ENCODE measurements at regions not wholly inside any gene's neighbourhood (a gene's known extent, or its start where the extent isn't known, plus 50 kb on each side); places are given as distances from the start of the nearest gene placed in this dataset.

- no peaks in the 10 kb centered on the region for H3K27me3 ChIP-seq (ENCODE audit: control insufficient read depth in 1 of 2, insufficient read depth in 2 of 2, low read length in 2 of 2)
- intact Hi-C loops (cut with micrococcal nuclease; ENCODE audit: unreplicated experiment): no loop called here
- in situ Hi-C loops (cut with HindIII; ENCODE audit: extremely low pct_ligation_motif_present, low pct_unique_long_range_greater_than_20kb): no loop called here
- FAIRE-seq (no peak), DNase-seq (ENCODE audit: low spot score) (no peak), ATAC-seq (no peak)
- H3K9ac ChIP-seq (ENCODE audit: insufficient read depth, low read depth, low read length): no peak overlapping the region
- 29% methylated on average over 4 of the region's 4 CpGs for WGBS (ENCODE audit: low lambda C conversion rate)
- H3K4me3 ChIP-seq (replicated peaks in 1 of 3; ENCODE audit: insufficient read depth in 1 of 3, low read depth in 2 of 3, low read length in 3 of 3): no peak overlapping the region
- POLR2A ChIA-PET: no interaction called here
- no peaks in the 10 kb centered on the region for H3K36me3 ChIP-seq (replicated peaks in 1 of 2; ENCODE audit: control insufficient read depth in 1 of 2, insufficient read depth in 2 of 2, low read length in 2 of 2)
- H2AFZ ChIP-seq (ENCODE audit: low read length): no peak overlapping the region
- H3K4me2 ChIP-seq (ENCODE audit: low read depth, low read length): no peak overlapping the region
- no peak for TF ChIP-seq ZNF709 (CRISPR knock-in tag; IDR thresholded peaks at IDR 0.05)
- H3K9me3 ChIP-seq (ENCODE audit: low read length): no peaks in the 10 kb centered on the region
- no peaks in the 10 kb centered on the region for H4K20me1 ChIP-seq (ENCODE audit: insufficient read depth, low read length)
- no peak overlapping the region for H3K27ac ChIP-seq (ENCODE audit: extremely low read length, insufficient read depth, low read length)
- no peaks in the 10 kb centered on the region for H3K4me1 ChIP-seq (ENCODE audit: insufficient read depth, low read length)
- no TSS peak for BruUV-seq (replicated peaks)
- H3K79me2 ChIP-seq (ENCODE audit: insufficient read depth, low read length): no peaks in the 10 kb centered on the region
- CTCF ChIA-PET (ENCODE audit: low intra/inter-chr PET ratio, low total read pairs): no interaction called here
These were observed 317.6 kb upstream of the KLF4 start for GRCh38 chr9:107807183-107807582.

DNA sequence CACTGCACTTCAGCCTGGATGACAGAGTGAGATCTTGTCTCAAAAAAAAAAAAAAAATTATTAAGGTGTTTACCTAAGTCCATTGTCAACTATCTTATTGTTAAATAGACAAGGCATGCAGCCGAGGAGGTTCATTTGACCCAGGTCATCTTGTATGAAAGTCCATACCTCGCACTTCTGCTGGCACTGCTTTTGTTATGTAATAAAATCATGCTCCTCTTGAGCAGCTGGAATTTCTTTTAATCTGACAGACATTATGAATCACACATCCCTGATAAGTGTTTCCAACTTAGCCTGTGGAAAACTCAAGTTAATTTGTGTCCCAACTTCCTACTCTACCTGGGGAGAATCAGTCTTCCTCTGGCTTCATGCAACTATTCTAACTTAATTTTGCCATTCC, 315.6 kb upstream of the KLF4 start:
- Histone ChIP-seq H3K4me2 (ENCODE audit: low read depth, low read length) (no peak overlapping the region), H3K9ac (ENCODE audit: insufficient read depth, low read depth, low read length) (no peak overlapping the region), H3K9me3 (ENCODE audit: low read length) (no peaks in the 10 kb centered on the region), H3K79me2 (ENCODE audit: insufficient read depth, low read length) (no peaks in the 10 kb centered on the region), H4K20me1 (ENCODE audit: insufficient read depth, low read length) (no peaks in the 10 kb centered on the region), H3K27me3 (ENCODE audit: control insufficient read depth in 1 of 2, insufficient read depth in 2 of 2, low read length in 2 of 2) (no peaks in the 10 kb centered on the region), H3K27ac (ENCODE audit: extremely low read length, insufficient read depth, low read length) (no peak overlapping the region), H3K4me1 (ENCODE audit: insufficient read depth, low read length) (no peaks in the 10 kb centered on the region), H2AFZ (ENCODE audit: low read length) (no peak overlapping the region), H3K36me3 (replicated peaks in 1 of 2; ENCODE audit: control insufficient read depth in 1 of 2, insufficient read depth in 2 of 2, low read length in 2 of 2) (no peaks in the 10 kb centered on the region), H3K4me3 (replicated peaks in 1 of 3; ENCODE audit: insufficient read depth in 1 of 3, low read depth in 2 of 3, low read length in 3 of 3) (no peak overlapping the region)
- 3% methylated on average over 2 of the region's 2 CpGs for WGBS (ENCODE audit: low lambda C conversion rate)
- ChIA-PET CTCF (ENCODE audit: low intra/inter-chr PET ratio, low total read pairs) (no interaction called here), POLR2A (no interaction called here)
- ATAC-seq (no peak), DNase-seq (ENCODE audit: low spot score) (no peak), FAIRE-seq (no peak)
- BruUV-seq (replicated peaks): no TSS peak
- in situ Hi-C loops (cut with HindIII; ENCODE audit: extremely low pct_ligation_motif_present, low pct_unique_long_range_greater_than_20kb) (no loop called here), intact Hi-C loops (cut with micrococcal nuclease; ENCODE audit: unreplicated experiment) (no loop called here)
- TF ChIP-seq, protein P1, sequence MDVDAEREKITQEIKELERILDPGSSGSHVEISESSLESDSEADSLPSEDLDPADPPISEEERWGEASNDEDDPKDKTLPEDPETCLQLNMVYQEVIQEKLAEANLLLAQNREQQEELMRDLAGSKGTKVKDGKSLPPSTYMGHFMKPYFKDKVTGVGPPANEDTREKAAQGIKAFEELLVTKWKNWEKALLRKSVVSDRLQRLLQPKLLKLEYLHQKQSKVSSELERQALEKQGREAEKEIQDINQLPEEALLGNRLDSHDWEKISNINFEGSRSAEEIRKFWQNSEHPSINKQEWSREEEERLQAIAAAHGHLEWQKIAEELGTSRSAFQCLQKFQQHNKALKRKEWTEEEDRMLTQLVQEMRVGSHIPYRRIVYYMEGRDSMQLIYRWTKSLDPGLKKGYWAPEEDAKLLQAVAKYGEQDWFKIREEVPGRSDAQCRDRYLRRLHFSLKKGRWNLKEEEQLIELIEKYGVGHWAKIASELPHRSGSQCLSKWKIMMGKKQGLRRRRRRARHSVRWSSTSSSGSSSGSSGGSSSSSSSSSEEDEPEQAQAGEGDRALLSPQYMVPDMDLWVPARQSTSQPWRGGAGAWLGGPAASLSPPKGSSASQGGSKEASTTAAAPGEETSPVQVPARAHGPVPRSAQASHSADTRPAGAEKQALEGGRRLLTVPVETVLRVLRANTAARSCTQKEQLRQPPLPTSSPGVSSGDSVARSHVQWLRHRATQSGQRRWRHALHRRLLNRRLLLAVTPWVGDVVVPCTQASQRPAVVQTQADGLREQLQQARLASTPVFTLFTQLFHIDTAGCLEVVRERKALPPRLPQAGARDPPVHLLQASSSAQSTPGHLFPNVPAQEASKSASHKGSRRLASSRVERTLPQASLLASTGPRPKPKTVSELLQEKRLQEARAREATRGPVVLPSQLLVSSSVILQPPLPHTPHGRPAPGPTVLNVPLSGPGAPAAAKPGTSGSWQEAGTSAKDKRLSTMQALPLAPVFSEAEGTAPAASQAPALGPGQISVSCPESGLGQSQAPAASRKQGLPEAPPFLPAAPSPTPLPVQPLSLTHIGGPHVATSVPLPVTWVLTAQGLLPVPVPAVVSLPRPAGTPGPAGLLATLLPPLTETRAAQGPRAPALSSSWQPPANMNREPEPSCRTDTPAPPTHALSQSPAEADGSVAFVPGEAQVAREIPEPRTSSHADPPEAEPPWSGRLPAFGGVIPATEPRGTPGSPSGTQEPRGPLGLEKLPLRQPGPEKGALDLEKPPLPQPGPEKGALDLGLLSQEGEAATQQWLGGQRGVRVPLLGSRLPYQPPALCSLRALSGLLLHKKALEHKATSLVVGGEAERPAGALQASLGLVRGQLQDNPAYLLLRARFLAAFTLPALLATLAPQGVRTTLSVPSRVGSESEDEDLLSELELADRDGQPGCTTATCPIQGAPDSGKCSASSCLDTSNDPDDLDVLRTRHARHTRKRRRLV (CRISPR knock-in tag; IDR thresholded peaks at IDR 0.05): no peak
- TF ChIP-seq, protein P2, sequence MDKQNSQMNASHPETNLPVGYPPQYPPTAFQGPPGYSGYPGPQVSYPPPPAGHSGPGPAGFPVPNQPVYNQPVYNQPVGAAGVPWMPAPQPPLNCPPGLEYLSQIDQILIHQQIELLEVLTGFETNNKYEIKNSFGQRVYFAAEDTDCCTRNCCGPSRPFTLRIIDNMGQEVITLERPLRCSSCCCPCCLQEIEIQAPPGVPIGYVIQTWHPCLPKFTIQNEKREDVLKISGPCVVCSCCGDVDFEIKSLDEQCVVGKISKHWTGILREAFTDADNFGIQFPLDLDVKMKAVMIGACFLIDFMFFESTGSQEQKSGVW (CRISPR knock-in tag; IDR thresholded peaks at IDR 0.05; ENCODE audit: borderline replicate concordance): no peak
- no peak for TF ChIP-seq RBM22 (optimal IDR thresholded peaks at IDR 0.05; ENCODE audit: low read length)
- TF ChIP-seq SALL1 (CRISPR knock-in tag; IDR thresholded peaks at IDR 0.05): no peak
- TF ChIP-seq, protein P3, sequence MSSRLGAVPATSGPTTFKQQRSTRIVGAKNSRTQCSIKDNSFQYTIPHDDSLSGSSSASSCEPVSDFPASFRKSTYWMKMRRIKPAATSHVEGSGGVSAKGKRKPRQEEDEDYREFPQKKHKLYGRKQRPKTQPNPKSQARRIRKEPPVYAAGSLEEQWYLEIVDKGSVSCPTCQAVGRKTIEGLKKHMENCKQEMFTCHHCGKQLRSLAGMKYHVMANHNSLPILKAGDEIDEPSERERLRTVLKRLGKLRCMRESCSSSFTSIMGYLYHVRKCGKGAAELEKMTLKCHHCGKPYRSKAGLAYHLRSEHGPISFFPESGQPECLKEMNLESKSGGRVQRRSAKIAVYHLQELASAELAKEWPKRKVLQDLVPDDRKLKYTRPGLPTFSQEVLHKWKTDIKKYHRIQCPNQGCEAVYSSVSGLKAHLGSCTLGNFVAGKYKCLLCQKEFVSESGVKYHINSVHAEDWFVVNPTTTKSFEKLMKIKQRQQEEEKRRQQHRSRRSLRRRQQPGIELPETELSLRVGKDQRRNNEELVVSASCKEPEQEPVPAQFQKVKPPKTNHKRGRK (CRISPR knock-in tag; IDR thresholded peaks at IDR 0.05): no peak
- no peak for TF ChIP-seq CCAR2 (optimal IDR thresholded peaks at IDR 0.05; ENCODE audit: low read depth, low read length)
- no peak for TF ChIP-seq POLR2AphosphoS5 (IDR thresholded peaks at IDR 0.05; ENCODE audit: low read depth, low read length)
- TF ChIP-seq, protein P4, sequence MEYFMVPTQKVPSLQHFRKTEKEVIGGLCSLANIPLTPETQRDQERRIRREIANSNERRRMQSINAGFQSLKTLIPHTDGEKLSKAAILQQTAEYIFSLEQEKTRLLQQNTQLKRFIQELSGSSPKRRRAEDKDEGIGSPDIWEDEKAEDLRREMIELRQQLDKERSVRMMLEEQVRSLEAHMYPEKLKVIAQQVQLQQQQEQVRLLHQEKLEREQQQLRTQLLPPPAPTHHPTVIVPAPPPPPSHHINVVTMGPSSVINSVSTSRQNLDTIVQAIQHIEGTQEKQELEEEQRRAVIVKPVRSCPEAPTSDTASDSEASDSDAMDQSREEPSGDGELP (IDR thresholded peaks at IDR 0.05; ENCODE audit: borderline replicate concordance, low read depth): no peak

Data from HepG2 (cell line).